Body of pancreas (tissue), 4 donors: ENCODE measurements at regions not wholly inside any gene's neighbourhood (a gene's known extent, or its start where the extent isn't known, plus 50 kb on each side); places are given as distances from the start of the nearest gene placed in this dataset.

Source experiments
- ATAC-seq: fragments of 150-250 bp; one replicate; pipeline ENCODE4 v1.9.1; 2016
- DNase-seq, 4 donors: peaks; one replicate each; pipeline ENCODE4 v3.0.0-alpha.2; 2019
- H3K27ac ChIP-seq, 4 donors: fragments of 200-600 bp; sonication (generic); 1 replicate in 3 of 4; 2 replicates in 1 of 4; pipeline versions ENCODE4 v1.5.1 to v1.6.1; 2016 to 2019; ENCODE audit warnings: mild to moderate bottlenecking in 1 of 4, mixed read lengths in 1 of 4, moderate library complexity in 1 of 4
- H3K27me3 ChIP-seq, 2 donors: fragments of 200-600 bp; sonication (generic); one replicate each; pipeline ENCODE4 v1.6.0; 2016; ENCODE audit warnings: mild to moderate bottlenecking in 1 of 2
- H3K36me3 ChIP-seq, 2 donors: fragments of 200-600 bp; sonication (generic); replicated peaks in 1 of 2; 2 replicates each; pipeline ENCODE4 v1.5.1; 2016; ENCODE audit warnings: low read depth in 2 of 2; ENCODE audit not compliant: insufficient read depth in 1 of 2
- H3K4me1 ChIP-seq: fragments of 200-600 bp; sonication (generic); one replicate; pipeline ENCODE4 v1.6.0; 2016
- H3K4me3 ChIP-seq, 2 donors: fragments of 200-600 bp; sonication (generic); 1 replicate in 1 of 2; 2 replicates in 1 of 2; pipeline ENCODE4 v1.5.1; 2016 to 2019
- H3K9me3 ChIP-seq, 3 donors: fragments of 200-600 bp; sonication (generic); 1 replicate in 2 of 3; 2 replicates in 1 of 3; pipeline ENCODE4 v1.5.1; 2016
- CTCF ChIP-seq, 7 experiments: fragments of 450-650 bp in 4 of 7; fragments of 200-600 bp in 3 of 7; sonication (generic) in 3 of 7; IDR thresholded peaks; one replicate each; pipeline ENCODE4 v1.5.1; 2016 to 2019; ENCODE audit warnings: antibody characterized with exemption in 7 of 7
- POLR2A ChIP-seq, 3 donors: fragments of 450-650 bp; IDR thresholded peaks; one replicate each; pipeline ENCODE4 v1.6.1; 2016; ENCODE audit warnings: antibody characterized with exemption in 3 of 3, mild to moderate bottlenecking in 2 of 3
- WGBS, 2 donors: methylation state at CpG; one replicate each; pipeline ENCODE4 v1.1.5; 2017; 5-methylcytosine and 5-hydroxymethylcytosine counted together
- intact Hi-C: fragments of 100-400 bp; cut with DNase I; formaldehyde crosslinking; loops from one replicate; pipeline ENCODE4 v1.15.1; 2023

- DNase-seq (no peak), ATAC-seq (no peak)
- H3K27ac ChIP-seq = no peak overlapping the region
- no peak overlapping the region for H3K4me3 ChIP-seq
- no peaks in the 10 kb centered on the region for H3K4me1 ChIP-seq
- no peaks in the 10 kb centered on the region for H3K36me3 ChIP-seq
- no peaks in the 10 kb centered on the region for H3K27me3 ChIP-seq
- intact Hi-C loops = no loop called here
- no peaks in the 10 kb centered on the region for H3K9me3 ChIP-seq
- TF ChIP-seq POLR2A (IDR thresholded peaks at IDR 0.05) (no peak), CTCF (IDR thresholded peaks at IDR 0.05) (no peak)
These were observed 428.0 kb downstream of the SLITRK6 start for GRCh38 chr13:85371254-85371653.

GRCh38 chr13:85368686-85369085 is 430.5 kb downstream of the SLITRK6 start:
- Histone ChIP-seq H3K27me3 (no peaks in the 10 kb centered on the region), H3K27ac (no peak overlapping the region), H3K4me1 (no peaks in the 10 kb centered on the region), H3K9me3 (no peaks in the 10 kb centered on the region), H3K4me3 (no peak overlapping the region), H3K36me3 (no peaks in the 10 kb centered on the region)
- ATAC-seq (no peak), DNase-seq (no peak)
- intact Hi-C loops = no loop called here
- 15 to 38% methylated on average over 1 of the region's 1 CpG for WGBS, 2 donors
- TF ChIP-seq POLR2A (IDR thresholded peaks at IDR 0.05) = no peak
- TF ChIP-seq CTCF (IDR thresholded peaks at IDR 0.05) = no peak

- H3K4me3 ChIP-seq = no peak overlapping the region
- no peaks in the 10 kb centered on the region for H3K4me1 ChIP-seq
- WGBS, 2 donors = 53 to 69% methylated on average over 2 of the region's 2 CpGs
- no peaks in the 10 kb centered on the region for H3K36me3 ChIP-seq
- no peak for ATAC-seq
- TF ChIP-seq POLR2A (IDR thresholded peaks at IDR 0.05) = no peak
- TF ChIP-seq CTCF (IDR thresholded peaks at IDR 0.05) = no peak
- intact Hi-C loops = no loop called here
- DNase-seq = no peak
- H3K9me3 ChIP-seq = no peaks in the 10 kb centered on the region
- H3K27me3 ChIP-seq = no peaks in the 10 kb centered on the region
- no peak overlapping the region for H3K27ac ChIP-seq
These were observed 431.3 kb downstream of the SLITRK6 start for GRCh38 chr13:85367887-85368286.

- no peaks in the 10 kb centered on the region for H3K27me3 ChIP-seq
- H3K9me3 ChIP-seq = no peaks in the 10 kb centered on the region
- DNase-seq = no peak
- no peaks in the 10 kb centered on the region for H3K4me1 ChIP-seq
- intact Hi-C loops = no loop called here
- TF ChIP-seq POLR2A (IDR thresholded peaks at IDR 0.05) = no peak
- TF ChIP-seq CTCF (IDR thresholded peaks at IDR 0.05) = no peak
- no peak overlapping the region for H3K27ac ChIP-seq
- 65 to 73% methylated on average over 5 of the region's 5 CpGs for WGBS, 2 donors
- no peak for ATAC-seq
- H3K4me3 ChIP-seq = no peak overlapping the region
- no peaks in the 10 kb centered on the region for H3K36me3 ChIP-seq
These were observed 432.3 kb downstream of the SLITRK6 start for GRCh38 chr13:85366759-85367417.

GRCh38 chr13:85363504-85363903 is 435.7 kb downstream of the SLITRK6 start:
- intact Hi-C loops = no loop called here
- TF ChIP-seq CTCF (IDR thresholded peaks at IDR 0.05) = no peak
- TF ChIP-seq POLR2A (IDR thresholded peaks at IDR 0.05) = no peak
- H3K27ac ChIP-seq = no peak overlapping the region
- H3K9me3 ChIP-seq = no peaks in the 10 kb centered on the region
- ATAC-seq (no peak), DNase-seq (no peak)
- H3K27me3 ChIP-seq = no peaks in the 10 kb centered on the region
- H3K36me3 ChIP-seq = no peaks in the 10 kb centered on the region
- WGBS, 2 donors = 80 to 87% methylated on average over 15 of the region's 15 CpGs
- H3K4me3 ChIP-seq = no peak overlapping the region
- no peaks in the 10 kb centered on the region for H3K4me1 ChIP-seq
